NCI-H82 (cell line): ENCODE measurements at regions not wholly inside any gene's neighbourhood (a gene's known extent, or its start where the extent isn't known, plus 50 kb on each side); places are given as distances from the start of the nearest gene placed in this dataset.

Experiments
- DNase-seq: peaks from one replicate; lab custom pipeline; 2025; lab: John Stamatoyannopoulos, UW

GRCh38 chr1:5713101-5714010 is 278.9 kb downstream of the NPHP4 start:
- DNase-seq = no peak

GRCh38 chr1:5711956-5712645 is 280.1 kb downstream of the NPHP4 start:
- no peak for DNase-seq

DNA sequence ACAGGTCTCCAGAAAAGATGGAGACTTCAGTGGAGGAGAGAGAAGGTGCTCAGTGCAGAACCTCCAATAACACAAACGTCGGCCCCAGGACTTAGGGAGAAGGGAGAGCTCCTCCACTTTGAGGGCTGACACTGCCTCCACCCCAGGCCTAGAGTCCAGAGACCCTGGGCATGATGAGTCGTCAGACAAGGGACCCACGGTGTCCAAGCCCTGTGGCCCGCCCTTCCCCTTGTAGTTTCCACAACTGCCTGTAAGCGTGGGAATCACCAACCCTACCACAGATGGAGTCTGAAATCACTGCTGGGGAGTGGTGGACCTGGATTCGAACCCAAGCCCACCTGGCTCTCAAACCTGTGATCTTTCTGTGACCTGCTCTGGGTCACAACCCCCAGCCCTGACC is 281.1 kb downstream of the NPHP4 start:
- no peak for DNase-seq

- DNase-seq = no peak
Measured at GRCh38 chr1:5709976-5710375, 282.2 kb downstream of the NPHP4 start.

- no peak for DNase-seq
Measured at GRCh38 chr1:5709461-5709975, 282.7 kb downstream of the NPHP4 start.

- no peak for DNase-seq
Measured at GRCh38 chr1:5708346-5709245, 283.6 kb downstream of the NPHP4 start.

DNA sequence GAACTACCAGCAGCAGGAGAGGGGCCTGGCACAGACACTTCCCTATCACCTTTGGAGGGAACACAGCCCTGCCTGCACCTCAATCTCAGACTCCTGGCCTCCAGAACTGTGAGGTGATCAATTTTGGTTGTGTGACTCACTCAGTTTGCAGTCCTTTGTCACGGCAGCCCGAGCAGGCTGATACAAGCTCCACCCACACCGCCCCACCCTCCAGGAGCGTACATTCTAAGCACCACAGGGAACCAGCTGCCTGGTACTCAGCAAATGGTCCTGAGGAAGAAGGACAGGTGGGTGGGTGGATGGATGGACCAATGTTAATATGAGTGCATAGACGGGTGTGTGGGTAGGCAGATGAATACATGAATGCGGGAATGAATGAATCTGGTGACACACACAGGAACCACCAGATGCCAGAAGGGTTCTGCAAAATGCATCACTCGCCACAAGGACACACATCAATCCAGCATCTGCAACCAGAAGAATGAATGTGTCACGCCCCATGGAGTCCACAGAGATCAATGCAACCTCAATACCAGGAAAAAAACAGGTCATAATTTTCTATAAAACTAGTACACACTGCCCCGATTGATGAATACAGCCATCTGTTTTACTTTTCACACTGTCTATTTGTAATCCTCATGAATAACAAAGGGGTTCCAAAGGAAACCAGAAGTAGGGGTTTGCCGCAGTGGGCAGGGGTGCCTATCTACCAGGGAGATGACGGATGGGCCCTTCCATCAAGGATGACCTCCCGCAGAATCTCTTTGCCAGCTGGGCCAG is 284.5 kb downstream of the NPHP4 start:
- DNase-seq = no peak

GRCh38 chr1:5706239-5706638 is 286.0 kb downstream of the NPHP4 start:
- no peak for DNase-seq

- DNase-seq = no peak
Measured at GRCh38 chr1:5705751-5706150, 286.5 kb downstream of the NPHP4 start.

DNA sequence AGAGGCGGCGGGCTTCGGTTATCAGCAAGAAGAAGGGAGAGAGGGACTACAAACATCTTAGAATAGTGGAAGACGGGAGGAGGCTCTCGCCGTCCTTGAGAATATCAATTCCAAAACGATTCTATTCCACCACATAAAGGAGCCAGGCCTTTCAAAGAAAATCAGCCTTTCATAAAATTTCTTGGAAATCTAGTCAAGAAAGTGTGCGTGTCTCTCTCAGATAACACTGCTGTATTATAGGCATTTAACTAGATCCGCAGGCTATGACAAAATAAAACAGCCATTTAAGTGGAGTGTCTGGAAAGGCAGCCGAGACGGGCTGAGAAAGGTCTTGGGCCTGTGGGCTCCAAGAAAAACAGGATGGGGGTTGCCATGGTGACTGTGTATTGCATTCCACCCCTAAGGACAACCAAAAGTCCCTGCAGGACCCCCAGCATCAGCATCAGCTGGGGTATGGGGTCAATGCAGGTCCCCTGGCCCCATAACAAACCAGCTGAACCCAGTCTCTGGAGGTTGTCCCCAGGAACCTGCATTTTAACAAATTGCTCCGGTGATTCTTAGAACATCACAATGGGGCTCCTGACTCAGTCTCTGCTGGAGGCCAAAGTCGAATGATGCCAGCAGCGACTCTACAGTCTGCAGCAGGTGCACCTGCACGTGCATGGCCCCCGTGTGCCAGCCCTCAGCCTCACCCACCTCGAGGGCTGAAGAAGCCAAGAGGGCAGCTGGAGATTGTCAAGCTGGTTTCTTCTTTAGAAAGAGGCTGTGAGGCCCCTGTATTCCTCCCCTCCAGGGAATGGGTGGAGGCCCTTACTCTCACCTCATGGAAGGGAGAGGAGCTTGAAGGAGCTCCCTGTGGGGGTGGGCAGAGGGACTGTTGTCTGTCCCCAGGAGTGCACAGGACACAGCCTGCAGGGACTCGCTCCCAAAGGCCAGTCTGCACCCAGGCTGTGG is 287.4 kb downstream of the NPHP4 start:
- DNase-seq = no peak

DNA sequence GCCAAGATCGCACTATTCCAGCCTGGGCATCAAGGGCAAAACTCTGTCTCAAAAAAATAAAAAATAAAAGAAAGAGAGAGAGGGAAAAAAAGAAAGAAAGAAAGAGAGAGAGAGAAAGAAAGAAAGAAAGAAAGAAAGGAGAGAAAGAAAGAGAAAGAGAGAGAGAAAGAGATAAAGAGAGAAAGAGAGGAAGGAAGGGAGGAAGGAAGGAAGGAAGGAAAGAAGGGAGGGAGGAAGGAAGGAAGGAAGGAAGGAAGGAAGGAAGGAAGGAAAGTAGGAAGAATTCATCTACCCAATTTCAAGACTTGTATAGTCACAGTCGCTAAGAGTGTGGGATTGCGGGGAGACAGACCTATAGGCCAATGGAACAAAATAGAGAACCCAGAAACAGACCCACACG is 290.6 kb downstream of the NPHP4 start:
- no peak for DNase-seq

- DNase-seq = no peak
Measured at GRCh38 chr1:5693568-5693967, 298.7 kb downstream of the NPHP4 start.

- no peak for DNase-seq
Measured at GRCh38 chr1:5692664-5693063, 299.6 kb downstream of the NPHP4 start.

DNA sequence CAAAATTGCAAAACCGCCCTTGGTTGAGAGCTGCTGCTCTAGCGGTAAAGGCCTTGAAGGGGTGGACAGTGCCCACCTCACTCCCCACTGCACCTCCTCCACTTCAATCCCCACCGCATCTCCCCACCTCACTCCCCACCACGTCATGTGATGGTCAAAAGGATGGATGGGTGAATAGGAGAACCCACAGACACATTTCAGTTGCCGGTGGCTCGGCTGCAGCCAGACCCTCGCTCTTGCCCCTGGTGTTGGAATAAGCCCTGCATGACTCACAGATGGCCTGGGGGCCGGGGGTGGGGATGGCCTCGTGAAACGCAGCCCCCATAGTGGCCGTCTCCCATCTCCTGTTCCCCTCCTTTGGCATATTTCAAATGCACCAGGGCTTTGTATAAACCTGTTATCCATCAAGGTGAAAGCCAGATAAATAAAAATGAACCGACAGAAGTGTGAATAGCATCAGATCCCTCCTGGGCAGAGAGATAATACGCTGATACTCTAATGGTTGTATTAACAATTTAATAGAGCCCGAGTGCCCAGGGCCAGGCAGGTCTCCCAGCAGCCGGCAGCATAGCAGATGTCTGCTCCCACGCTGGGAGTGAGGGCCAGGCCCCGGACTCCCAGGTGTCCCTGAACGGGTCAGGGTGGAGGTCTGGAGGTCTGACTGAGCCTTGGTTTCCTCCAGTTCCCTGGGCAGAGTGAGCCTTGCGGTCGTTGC is 300.3 kb downstream of the NPHP4 start:
- DNase-seq = no peak

DNA sequence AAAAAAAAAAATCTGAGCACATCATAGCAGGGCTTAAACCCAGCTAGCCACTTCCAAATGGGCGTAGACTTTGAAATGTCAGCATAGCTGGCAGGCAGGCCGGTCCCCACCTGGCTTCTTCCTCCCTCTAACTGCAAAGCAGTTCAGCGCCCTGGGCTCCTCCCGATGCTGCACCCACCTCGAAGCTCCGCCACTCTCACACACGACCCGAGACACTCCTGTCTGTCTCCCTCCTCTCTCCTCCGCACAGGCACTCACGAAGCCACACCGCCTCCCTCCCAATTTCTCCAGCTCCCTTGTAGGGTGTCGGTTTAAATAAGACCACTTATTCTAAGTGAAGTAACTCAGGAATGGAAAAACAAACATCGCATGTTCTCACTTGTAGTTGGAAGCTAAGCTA is 301.3 kb downstream of the NPHP4 start:
- DNase-seq = no peak

- no peak for DNase-seq
Measured at GRCh38 chr1:5690291-5690690, 301.9 kb downstream of the NPHP4 start.

DNA sequence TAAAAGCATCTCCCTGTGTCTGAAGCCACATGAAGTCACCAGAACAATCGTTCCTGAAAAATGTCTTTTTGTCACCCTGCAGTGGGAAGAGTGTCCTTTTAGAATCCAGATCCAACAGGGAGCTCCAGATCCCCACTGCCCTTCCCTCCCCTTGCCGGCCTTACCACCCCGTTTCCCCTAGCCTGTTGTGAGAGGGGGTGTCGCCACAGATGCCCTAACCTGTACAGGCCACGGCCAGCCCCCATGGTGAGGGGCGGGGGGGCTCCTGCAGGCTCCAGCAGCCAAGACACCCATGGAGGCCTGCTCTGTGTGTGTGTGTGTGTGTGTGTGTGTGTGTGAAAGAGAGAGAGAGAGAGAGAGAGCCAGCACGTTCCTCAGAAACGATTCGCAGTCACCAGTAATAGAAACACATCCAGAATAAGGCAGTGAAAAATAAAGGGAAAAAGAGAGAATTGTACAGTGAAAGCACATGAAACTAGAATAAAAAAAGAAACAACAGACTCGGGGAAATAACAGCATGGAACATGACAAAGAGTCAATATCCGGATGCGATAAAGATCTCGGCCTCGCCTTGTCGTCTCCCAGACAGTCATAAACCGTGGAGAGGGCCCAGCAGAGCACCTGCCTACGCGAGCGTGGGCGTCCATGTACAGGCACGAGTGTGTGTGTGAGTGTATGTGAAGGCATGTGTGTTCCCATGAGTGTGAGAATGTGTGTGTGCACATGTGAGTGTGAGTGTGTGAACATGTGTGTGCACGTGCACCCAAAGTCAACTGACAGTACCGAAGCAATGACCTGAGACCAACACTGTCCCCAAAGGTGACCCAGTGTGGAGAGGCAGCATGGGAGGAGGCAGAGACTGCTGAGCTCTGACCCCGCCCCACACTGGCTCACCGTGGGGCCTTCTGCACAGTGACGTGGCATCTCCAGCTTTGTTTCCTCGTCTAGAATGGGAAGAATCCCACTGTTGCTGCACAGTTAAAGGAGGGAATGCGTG is 303.8 kb downstream of the NPHP4 start:
- DNase-seq = no peak
